HG02943 (cell line): ENCODE measurements at regions not wholly inside any gene's neighbourhood (a gene's known extent, or its start where the extent isn't known, plus 50 kb on each side); places are given as distances from the start of the nearest gene placed in this dataset.
"Not testable (repeated sequence)": the region's sequence is repeated elsewhere in the genome, so short reads cannot be mapped to it uniquely, and the experiment has no call there.

Experiments used
- ATAC-seq: cut with Tn5 transposase; IDR thresholded peaks from one replicate; pipeline ENCODE4 v1.9.1; 2021; ENCODE audit warnings: mild to moderate bottlenecking, low read depth, moderate library complexity; ENCODE audit not compliant: unreplicated experiment

DNA sequence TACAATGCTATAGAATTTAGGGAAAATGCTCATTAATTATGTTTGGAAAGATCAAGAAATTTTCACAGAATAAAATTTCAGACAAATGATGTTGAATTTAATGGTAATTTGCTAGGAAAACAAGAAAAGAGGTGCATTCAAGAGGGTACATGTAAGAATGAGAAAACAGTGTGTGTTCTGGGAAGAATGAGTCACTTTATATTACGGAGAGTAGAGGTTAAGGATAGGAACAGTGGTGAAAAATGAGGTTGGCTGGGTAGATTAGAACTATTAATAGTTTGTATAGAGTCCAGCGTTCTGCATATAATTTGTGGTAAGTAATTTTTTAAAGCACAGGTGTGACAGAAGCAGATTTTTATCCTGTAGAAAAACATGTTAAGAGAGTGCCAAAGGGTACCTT lies 336.7 kb upstream of the MBL2 start:
- ATAC-seq: no peak

DNA sequence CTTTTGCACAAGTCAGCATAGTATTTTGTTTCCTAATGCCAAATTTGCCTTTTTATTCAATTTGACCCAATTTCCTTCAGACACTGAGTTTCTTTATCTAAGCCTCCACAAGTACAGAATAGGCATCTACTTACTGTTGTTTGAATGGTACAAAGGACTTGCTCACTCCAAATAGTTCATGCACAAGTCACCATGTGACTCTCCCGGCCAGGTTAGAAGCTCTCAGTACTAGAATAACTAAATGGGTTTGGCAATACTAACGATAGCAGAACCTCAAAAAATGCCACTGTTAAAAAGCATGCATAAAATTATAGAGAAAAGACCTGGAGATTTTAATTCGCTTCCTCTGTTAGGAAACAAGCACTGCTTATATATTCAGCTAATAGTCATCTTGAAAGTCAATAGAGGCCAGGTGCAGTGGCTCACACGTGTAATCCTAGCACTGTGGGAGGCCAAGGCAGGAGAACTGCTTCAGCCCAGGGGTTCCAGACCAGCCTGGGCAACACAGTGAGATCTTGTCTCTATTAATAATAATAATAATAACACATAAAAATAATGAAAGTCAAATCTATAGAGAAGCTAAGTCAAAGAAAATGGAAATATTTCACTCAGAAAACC lies 335.8 kb upstream of the MBL2 start:
- ATAC-seq: no peak

DNA sequence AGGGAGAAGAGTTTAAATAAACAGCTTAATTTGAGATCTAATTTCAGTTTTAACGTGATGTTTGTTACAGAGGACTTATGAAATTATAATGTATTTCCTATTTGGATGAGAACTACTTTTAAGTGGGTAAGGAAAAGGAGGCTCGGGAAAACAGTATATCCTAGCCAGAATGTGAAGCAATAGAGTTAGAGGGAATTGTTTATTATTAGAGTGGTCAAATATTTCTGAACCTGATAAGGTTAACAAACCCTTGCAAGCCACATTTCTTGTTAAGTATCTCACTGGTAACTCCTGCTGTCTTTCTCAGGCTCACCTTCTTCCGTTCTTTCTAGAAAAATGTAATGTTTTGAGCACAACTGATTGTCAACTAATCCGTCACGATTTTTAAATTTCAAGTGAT lies 335.1 kb upstream of the MBL2 start:
- ATAC-seq: no peak

- ATAC-seq: no peak
These were observed 329.8 kb upstream of the MBL2 start for GRCh38 chr10:53102424-53102823.

DNA sequence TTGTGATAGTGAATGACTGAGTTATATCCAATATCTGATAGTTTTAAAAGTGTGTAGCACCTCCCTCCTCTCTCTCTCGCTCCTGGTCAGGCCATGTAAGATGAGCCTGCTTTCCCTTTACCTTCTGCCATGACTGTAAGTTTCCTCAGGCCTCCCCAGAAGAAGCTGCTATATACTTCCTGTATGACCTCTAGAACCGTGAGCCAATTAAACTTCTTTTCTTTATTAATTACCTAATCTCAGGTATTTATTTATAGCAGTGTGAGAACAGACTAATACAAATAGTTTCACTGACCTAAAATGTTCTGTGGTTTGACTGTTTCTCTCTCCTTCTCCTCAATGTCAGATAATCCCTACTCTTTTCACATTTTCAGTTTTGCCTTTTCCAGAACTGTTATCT lies 321.3 kb upstream of the MBL2 start:
- ATAC-seq: no peak

GRCh38 chr10:53091574-53091973 lies 319.0 kb upstream of the MBL2 start:
- ATAC-seq: no peak

- no peak for ATAC-seq
These were observed 316.4 kb upstream of the MBL2 start for GRCh38 chr10:53088961-53089360.

GRCh38 chr10:53079283-53079682 lies 306.7 kb upstream of the MBL2 start:
- no peak for ATAC-seq

DNA sequence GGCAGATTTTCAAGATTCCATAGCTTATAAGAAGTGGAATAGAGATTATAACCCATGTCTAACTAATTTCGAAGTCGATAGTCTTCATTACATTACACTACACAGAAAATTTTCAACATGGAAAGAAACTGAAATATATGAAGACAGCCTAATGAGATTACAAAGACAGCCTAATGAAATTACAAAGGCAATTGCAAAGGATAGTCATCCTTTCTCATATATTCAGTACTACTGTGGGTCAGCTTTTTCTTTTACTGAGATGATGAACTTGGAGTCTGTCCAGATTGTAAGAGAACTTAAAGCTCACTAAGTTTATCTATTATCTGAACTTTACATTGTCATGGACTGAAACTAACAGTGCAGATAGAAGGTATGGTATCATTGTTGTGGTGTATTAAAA lies 304.4 kb upstream of the MBL2 start:
- ATAC-seq: no peak

DNA sequence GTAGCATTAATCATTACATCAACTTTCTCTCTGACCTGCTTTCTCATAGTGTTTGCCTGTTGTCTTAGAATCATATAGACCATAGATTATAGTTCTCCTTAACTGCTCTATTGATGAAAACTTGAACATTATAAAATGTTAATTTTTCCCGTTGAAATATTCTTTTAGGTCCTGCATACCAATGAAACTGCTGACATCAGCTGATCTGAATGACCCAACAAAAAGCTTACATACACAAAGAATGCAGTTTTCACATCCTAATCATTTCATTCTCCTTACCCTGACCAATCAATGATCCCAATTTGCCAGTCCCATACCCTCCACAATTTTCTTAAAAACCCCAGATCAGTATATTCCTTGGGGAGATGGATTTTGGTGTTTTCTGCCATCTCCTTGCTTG lies 302.9 kb upstream of the MBL2 start:
- no peak for ATAC-seq

DNA sequence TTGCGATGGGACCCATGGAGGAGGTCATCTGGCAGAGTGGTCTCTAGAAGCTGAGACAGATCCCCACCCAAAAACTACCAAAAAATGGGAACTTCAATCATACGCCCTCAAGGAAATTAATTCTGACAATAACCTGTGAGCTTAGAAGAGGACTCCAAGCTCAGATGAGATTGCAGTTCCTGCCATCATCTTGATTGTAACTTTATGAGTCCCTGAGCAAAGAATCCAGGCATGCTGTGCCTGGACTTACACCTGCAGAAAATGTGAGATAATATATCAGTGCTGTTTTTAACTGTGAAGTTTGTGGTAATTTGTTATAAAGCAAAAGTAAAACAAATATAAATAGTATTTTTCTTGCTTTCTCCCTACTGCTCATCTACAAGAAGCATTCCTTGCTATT lies 299.6 kb upstream of the MBL2 start:
- ATAC-seq: no peak

DNA sequence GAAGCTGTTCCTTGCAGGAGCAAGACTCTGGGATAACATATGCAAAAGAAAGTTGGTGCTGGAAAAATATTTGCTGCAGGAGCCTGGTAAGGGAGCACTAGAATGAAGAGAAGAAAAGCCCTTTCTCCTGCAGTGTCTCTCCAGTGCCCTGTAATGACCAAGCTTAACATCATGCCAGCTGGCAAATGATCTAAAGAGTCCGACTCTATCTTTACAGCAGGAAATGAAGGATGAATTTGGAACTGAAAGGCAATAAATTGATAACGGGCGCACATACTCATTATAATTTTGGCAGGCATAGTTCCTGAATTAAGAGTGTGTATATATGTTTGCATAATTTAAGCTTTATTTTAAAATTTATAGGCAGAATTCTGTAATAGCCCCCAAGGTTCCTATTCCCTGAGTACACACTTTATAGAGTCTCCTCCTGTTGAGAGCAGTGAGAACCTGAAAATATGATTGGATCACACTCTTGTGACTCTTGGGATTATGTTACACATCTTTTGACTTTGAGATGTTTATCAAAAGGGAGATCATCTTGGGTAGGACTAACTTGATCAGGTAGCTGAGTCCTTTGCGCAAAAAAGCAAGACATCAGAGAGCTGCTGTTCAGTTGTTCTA lies 299.0 kb upstream of the MBL2 start:
- no peak for ATAC-seq

DNA sequence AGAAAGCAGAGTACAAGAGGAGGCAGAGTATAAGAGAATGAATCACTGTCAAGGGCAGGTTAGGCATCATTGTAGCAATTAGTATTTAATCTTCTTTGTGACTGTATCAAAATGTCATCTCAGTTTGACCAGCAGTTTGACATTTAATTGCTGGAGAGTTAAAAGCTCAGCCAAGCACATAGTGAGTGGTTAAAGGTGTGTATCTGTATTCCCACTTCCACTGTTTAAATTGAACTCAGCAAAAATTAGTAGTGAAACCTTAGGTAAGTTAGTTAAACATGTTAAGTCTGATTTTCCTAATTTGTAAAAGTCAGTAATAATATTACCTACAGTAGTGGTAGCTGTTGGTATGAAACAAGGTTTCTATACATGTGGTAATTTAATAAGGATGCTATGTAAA lies 296.4 kb upstream of the MBL2 start:
- no peak for ATAC-seq

- no peak for ATAC-seq
These were observed 292.0 kb upstream of the MBL2 start for GRCh38 chr10:53064614-53065013.

DNA sequence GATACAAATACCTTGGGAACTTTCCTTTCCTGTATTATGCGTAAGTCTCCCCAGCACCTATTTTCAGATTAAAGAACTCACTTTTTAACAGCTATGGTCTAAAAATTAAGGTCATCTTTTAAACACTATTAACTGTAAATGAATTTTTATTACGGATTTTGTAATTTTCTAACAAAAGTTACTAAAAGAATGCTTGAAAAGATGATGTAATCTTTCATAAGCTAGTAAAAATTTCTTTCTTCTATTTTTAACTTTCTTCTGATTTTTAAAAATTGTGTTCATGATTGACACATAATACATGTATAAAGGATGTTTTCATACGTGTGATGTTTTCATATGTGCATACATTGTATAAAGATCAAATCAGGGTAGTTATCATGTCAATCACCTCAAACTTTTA lies 291.2 kb upstream of the MBL2 start:
- no peak for ATAC-seq

DNA sequence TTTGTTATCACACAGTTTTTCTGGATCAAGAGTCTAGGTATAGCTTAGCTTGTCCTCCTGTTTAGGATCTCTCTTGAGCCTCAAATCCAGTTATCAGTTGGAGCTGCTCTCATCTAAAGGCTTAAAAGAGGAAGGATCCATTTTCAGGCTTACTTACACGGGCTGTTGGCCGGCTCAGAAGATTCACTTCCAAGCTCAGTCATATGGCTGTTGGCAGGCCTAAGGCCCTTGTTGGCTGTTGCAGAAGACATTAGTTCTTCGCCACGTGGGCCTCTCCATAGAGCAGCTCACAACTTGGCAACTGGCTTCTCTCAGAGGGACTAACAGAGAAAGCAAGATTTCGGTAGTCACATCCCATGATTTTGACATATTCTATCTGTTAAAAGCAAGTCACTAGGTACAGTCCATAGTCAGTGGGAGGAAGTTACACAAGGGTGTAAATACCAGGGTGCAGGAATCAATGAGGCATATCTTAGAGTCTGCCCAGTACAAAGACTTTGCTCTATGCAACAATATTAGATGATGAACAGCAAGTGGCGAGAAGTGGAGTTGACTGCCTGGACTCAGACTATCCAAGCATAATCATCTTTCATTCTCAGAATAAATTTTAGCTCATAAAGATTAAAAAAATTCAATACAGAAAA lies 280.1 kb upstream of the MBL2 start:
- no peak for ATAC-seq

GRCh38 chr10:53045315-53045714 lies 272.7 kb upstream of the MBL2 start:
- ATAC-seq: no peak

- not testable (repeated sequence) for ATAC-seq
These were observed 263.2 kb upstream of the MBL2 start for GRCh38 chr10:53035823-53036222.

GRCh38 chr10:53033396-53033795 lies 260.8 kb upstream of the MBL2 start:
- ATAC-seq: no peak

GRCh38 chr10:53029872-53030849 lies 257.6 kb upstream of the MBL2 start:
- not testable (repeated sequence) for ATAC-seq

DNA sequence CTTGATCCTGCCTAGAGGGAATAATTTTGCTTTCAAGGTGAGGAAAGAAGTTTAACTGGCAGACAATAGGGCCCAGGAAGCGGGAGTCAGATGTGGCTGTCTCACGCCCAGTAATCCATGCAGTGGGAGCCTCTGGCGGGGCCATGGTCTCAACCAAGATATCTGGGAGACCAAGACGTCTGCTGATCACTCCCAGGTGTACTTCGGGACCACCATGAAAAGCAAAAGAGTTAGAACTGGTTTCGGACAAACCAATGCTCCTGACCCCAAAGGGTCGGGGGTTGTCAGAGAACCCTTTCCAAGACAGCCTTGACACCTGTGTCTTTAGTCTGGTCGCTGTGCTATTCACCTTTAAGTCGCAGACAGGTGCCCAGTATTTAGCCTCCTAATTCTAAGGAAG lies 256.9 kb upstream of the MBL2 start:
- no peak for ATAC-seq
